ENCODE measurements at regions not wholly inside any gene's neighbourhood (a gene's known extent, or its start where the extent isn't known, plus 50 kb on each side); places are given as distances from the start of the nearest gene placed in this dataset.

DNA sequence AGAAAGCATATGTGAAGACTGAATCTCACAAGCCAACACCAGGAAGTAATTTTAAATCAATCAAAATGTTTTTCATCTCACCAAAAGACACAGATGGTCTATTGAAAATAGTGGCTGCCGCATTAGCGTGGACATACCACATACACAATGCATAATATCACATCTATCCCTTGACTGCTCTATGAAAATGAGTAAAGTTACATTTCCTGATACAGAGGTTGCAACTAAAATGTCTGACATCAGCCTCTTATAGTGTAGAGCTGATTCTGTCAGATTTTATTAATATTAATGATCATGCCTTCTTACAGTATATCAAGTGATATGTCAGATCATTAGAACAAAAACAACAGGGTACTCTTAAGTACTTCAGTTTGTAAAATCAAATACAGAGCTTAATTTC, 339.8 kb upstream of the EPHA7 start:
- Histone ChIP-seq H2AFZ (no peak overlapping the region), H3K27ac (no peak overlapping the region), H3K9me3 (ENCODE audit: control insufficient read depth, low read length) (no peaks in the 10 kb centered on the region), H3K4me1 (peaks cover 3% of the 10 kb centered on the region), H3K36me3 (ENCODE audit: control insufficient read depth, insufficient read depth, low read length) (no peaks in the 10 kb centered on the region), H3K4me3 (ENCODE audit: low read depth, low read length) (no peak overlapping the region), H3K9ac (no peak overlapping the region), H3K27me3 (ENCODE audit: control insufficient read depth, insufficient read depth, low read length) (no peaks in the 10 kb centered on the region), H3K4me2 (ENCODE audit: low read length) (no peak overlapping the region), H3K79me2 (no peaks in the 10 kb centered on the region)
- TF ChIP-seq, protein P1, sequence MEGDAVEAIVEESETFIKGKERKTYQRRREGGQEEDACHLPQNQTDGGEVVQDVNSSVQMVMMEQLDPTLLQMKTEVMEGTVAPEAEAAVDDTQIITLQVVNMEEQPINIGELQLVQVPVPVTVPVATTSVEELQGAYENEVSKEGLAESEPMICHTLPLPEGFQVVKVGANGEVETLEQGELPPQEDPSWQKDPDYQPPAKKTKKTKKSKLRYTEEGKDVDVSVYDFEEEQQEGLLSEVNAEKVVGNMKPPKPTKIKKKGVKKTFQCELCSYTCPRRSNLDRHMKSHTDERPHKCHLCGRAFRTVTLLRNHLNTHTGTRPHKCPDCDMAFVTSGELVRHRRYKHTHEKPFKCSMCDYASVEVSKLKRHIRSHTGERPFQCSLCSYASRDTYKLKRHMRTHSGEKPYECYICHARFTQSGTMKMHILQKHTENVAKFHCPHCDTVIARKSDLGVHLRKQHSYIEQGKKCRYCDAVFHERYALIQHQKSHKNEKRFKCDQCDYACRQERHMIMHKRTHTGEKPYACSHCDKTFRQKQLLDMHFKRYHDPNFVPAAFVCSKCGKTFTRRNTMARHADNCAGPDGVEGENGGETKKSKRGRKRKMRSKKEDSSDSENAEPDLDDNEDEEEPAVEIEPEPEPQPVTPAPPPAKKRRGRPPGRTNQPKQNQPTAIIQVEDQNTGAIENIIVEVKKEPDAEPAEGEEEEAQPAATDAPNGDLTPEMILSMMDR (IDR thresholded peaks at IDR 0.05) = no peak

DNA sequence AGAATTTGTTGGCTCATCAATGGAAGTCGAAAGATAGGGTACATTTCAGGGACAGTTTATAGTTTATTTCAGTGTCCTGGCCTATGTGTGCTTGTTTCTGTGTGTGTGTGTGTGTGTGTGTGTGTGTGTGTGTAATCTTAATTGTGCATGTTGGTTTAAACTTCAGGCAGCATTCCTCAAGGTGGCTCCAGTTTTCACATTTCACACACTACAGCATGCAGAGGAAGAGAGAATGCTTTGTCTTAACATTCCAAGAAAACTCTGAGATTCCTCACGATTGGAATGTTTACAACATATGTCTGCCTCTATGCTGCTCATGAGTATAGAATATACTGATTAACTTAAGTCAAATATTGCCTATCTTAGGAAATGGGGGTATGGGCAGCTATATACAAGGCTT, 332.6 kb upstream of the EPHA7 start:
- no peaks in the 10 kb centered on the region for H3K79me2 ChIP-seq
- no peak overlapping the region for H3K9ac ChIP-seq
- no peaks in the 10 kb centered on the region for H3K4me1 ChIP-seq
- H3K4me3 ChIP-seq (ENCODE audit: low read depth, low read length) = no peak overlapping the region
- H2AFZ ChIP-seq = no peak overlapping the region
- H3K27me3 ChIP-seq (ENCODE audit: control insufficient read depth, insufficient read depth, low read length) = no peaks in the 10 kb centered on the region
- H3K9me3 ChIP-seq (ENCODE audit: control insufficient read depth, low read length) = no peaks in the 10 kb centered on the region
- H3K27ac ChIP-seq = no peak overlapping the region
- no peaks in the 10 kb centered on the region for H3K36me3 ChIP-seq (ENCODE audit: control insufficient read depth, insufficient read depth, low read length)
- no peak overlapping the region for H3K4me2 ChIP-seq (ENCODE audit: low read length)
- TF ChIP-seq, protein P1 (IDR thresholded peaks at IDR 0.05) = no peak

DNA sequence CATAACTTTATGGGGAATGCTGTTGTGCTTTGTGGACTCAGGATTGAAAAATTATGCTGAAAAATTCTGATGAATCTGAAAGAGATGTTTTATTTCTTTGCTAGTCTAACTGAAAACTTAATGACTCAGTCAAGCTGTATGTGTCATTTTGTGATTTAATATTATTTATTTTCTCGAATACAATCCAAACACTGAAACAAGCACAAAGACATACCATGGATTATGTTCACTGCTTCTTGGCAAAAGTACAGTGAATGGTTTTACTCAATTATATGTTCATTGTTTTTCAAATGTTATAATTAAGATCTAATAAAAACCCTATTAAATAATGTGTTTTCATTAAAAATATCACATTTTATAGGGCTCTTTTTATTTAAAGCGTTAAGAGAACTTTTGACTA, 330.6 kb upstream of the EPHA7 start:
- TF ChIP-seq, protein P1 (IDR thresholded peaks at IDR 0.05) = no peak
- no peak overlapping the region for H3K27ac ChIP-seq
- H3K4me3 ChIP-seq (ENCODE audit: low read depth, low read length) = no peak overlapping the region
- no peak overlapping the region for H3K4me2 ChIP-seq (ENCODE audit: low read length)
- H3K27me3 ChIP-seq (ENCODE audit: control insufficient read depth, insufficient read depth, low read length) = no peaks in the 10 kb centered on the region
- no peak overlapping the region for H2AFZ ChIP-seq
- no peak overlapping the region for H3K9ac ChIP-seq
- H3K9me3 ChIP-seq (ENCODE audit: control insufficient read depth, low read length) = no peaks in the 10 kb centered on the region
- no peaks in the 10 kb centered on the region for H3K79me2 ChIP-seq
- no peaks in the 10 kb centered on the region for H3K36me3 ChIP-seq (ENCODE audit: control insufficient read depth, insufficient read depth, low read length)
- no peaks in the 10 kb centered on the region for H3K4me1 ChIP-seq

DNA sequence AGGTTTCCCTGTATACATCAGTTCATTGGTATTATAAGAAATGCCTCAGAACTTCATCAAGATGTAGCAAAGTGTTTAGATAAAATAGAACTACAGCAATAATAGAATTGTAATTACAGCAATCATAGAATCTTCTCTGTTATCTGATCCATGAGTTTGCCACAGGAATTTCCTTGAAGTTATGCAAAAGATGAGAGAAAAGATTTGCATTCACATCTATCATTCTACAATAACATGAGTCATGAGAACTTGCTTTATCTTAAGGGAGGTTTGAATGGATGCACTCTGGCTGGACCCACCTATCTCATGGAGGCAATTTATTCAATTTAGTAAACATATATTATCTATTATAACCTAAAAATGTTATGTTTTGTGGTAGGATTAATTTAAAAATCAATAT, 329.8 kb upstream of the EPHA7 start:
- Histone ChIP-seq H3K27ac (no peak overlapping the region), H3K79me2 (no peaks in the 10 kb centered on the region), H3K9ac (no peak overlapping the region), H3K9me3 (ENCODE audit: control insufficient read depth, low read length) (no peaks in the 10 kb centered on the region), H3K36me3 (ENCODE audit: control insufficient read depth, insufficient read depth, low read length) (no peaks in the 10 kb centered on the region), H2AFZ (no peak overlapping the region), H3K27me3 (ENCODE audit: control insufficient read depth, insufficient read depth, low read length) (no peaks in the 10 kb centered on the region), H3K4me1 (no peaks in the 10 kb centered on the region), H3K4me2 (ENCODE audit: low read length) (no peak overlapping the region), H3K4me3 (ENCODE audit: low read depth, low read length) (no peak overlapping the region)
- TF ChIP-seq, protein P1 (IDR thresholded peaks at IDR 0.05) = no peak

DNA sequence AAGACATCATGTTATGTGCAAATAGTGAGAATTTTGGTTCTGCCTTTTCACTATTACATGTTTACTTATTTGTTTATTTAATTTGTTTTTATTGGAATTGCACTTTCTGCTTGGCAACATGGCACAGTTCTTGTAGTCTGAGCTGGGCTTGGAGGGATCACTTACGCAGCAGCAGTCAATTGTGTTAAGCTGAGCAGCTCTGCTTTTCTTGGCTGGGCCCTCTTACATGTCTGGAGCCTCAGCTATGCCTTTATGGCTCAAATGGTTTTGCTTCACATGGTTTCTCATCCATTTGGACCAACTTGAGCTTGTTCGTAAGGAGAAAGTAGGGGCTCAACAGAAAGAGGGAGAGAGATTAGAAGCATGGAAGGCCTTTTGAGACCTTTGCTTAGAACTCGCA, 327.5 kb upstream of the EPHA7 start:
- H3K79me2 ChIP-seq = no peaks in the 10 kb centered on the region
- no peak overlapping the region for H3K4me3 ChIP-seq (ENCODE audit: low read depth, low read length)
- no peak overlapping the region for H3K4me2 ChIP-seq (ENCODE audit: low read length)
- H3K9me3 ChIP-seq (ENCODE audit: control insufficient read depth, low read length) = no peaks in the 10 kb centered on the region
- H3K27me3 ChIP-seq (ENCODE audit: control insufficient read depth, insufficient read depth, low read length) = no peaks in the 10 kb centered on the region
- H3K36me3 ChIP-seq (ENCODE audit: control insufficient read depth, insufficient read depth, low read length) = no peaks in the 10 kb centered on the region
- H3K9ac ChIP-seq = no peak overlapping the region
- H3K27ac ChIP-seq = no peak overlapping the region
- no peaks in the 10 kb centered on the region for H3K4me1 ChIP-seq
- TF ChIP-seq, protein P1 (IDR thresholded peaks at IDR 0.05) = no peak
- no peak overlapping the region for H2AFZ ChIP-seq
